Kidney (tissue), 13 donors: ENCODE measurements at regions not wholly inside any gene's neighbourhood (a gene's known extent, or its start where the extent isn't known, plus 50 kb on each side); places are given as distances from the start of the nearest gene placed in this dataset.

ENCODE experiments used
- DNase-seq, 5 donors: peaks; one replicate each; pipeline ENCODE4 v3.0.0-alpha.2; 2013 to 2020
- FAIRE-seq: peaks from 2 replicates; lab custom pipeline; 2012; peaks lifted over from hg19 to GRCh38; lab: Jason Lieb, UNC
- H3K27ac ChIP-seq, 2 donors: one replicate each; pipeline ENCODE4 v1.7.0; 2013; ENCODE audit warnings: low read depth in 2 of 2, low read length in 2 of 2, inconsistent platforms in 1 of 2
- H3K27me3 ChIP-seq: one replicate; pipeline ENCODE4 v1.7.1; 2013; ENCODE audit warnings: low read length, inconsistent platforms; ENCODE audit not compliant: control insufficient read depth, insufficient read depth
- H3K36me3 ChIP-seq, 3 donors: one replicate each; pipeline versions ENCODE4 v1.7.0 to v1.7.1; 2013; ENCODE audit warnings: low read length in 3 of 3, control low read depth in 1 of 3, inconsistent platforms in 1 of 3; ENCODE audit not compliant: insufficient read depth in 3 of 3, control insufficient read depth in 2 of 3
- H3K4me1 ChIP-seq, 3 donors: one replicate each; pipeline versions ENCODE4 v1.7.0 to v1.7.1; 2013; ENCODE audit warnings: low read length in 3 of 3, inconsistent platforms in 1 of 3, low read depth in 1 of 3; ENCODE audit not compliant: control insufficient read depth in 2 of 3, insufficient read depth in 2 of 3
- H3K4me3 ChIP-seq, 3 donors: one replicate each; pipeline versions ENCODE4 v1.7.0 to v1.8.1; 2013; ENCODE audit warnings: low read length in 3 of 3, control low read depth in 1 of 3, inconsistent platforms in 1 of 3
- H3K9ac ChIP-seq, 3 donors: one replicate each; pipeline versions ENCODE4 v1.7.0 to v1.7.1; 2013; ENCODE audit warnings: low read length in 3 of 3, control low read depth in 1 of 3, inconsistent platforms in 1 of 3
- H3K9me3 ChIP-seq, 3 donors: one replicate each; pipeline versions ENCODE4 v1.7.0 to v1.7.1; 2013; ENCODE audit warnings: low read length in 3 of 3, control low read depth in 1 of 3, inconsistent platforms in 1 of 3; ENCODE audit not compliant: control insufficient read depth in 2 of 3, insufficient read depth in 1 of 3
- intact Hi-C: fragments of 100-400 bp; cut with DNase I; formaldehyde crosslinking; loops from one replicate; pipeline ENCODE4 v1.11.1; 2022
- TF ChIP-seq, protein P1 (sequence below): IDR thresholded peaks from 3 replicates; pipeline ENCODE4 v1.5.1; 2012; ENCODE audit warnings: mild to moderate bottlenecking, moderate library complexity, borderline replicate concordance; ENCODE audit not compliant: insufficient read depth; ENCODE audit errors: extremely low read depth
- donor health status: control.
- donor health status: control.
- donor health status: control.
- donor health status: control.
- donor health status: control.
- donor health status: DM: yes; HTN: yes; CAD: no.
- donor health status: Normal renal cell carcinoma (clear cell type).

DNA sequence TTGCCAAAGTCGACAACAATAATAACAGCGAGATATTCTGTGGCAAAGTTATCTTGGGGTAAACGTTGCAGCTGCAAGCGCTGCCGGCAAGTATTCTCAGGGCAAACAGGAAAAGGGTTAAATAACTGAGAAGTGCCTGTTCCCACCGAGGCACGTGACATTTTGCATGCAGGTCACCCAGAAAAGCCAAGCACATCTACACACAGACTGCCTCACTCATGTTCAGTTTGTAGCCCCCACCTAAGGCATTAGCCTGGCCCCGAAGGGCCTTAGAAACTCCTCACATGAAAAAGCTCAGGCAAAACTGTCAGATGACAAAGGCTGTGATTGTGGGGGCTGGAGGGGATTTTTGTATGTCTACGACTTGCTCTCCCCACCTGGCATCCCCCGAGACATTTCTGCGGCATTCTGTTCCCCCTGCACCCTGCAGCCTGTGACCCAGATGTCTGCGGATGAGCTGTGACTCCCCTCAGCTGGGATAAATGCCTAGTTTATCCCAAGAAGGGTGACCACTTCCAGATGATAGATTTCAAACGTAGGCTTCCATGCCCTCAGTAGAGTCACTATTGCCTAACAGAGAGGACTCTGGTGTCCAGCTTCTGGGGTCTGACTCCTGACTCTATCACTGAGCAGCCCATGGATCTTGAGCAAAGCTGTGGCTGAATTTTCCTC is 215.2 kb upstream of the SIX2 start:
- intact Hi-C loops, result no loop called here
- DNase-seq, result no peak

DNA sequence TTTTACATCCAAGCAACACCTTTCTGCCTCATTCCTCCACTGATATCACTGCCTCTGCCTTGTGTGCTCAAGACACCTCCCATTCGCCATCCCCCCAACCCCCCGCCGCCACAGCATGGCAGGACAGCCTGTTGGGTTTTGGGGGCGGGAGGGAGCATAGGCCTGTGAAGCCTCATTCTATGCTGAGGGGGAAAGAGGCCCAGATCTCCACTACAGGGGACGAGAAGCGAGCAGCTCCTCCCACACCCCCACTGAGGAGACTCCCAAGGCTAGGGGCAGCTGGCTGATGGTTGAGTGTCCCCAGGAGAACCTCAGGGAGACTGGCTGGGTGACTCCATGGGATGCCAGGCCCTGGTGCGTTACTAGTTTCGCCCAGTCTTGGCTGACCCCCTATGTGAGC is 214.3 kb upstream of the SIX2 start:
- intact Hi-C loops, result no loop called here
- no peaks in the 10 kb centered on the region for H3K36me3 ChIP-seq
- no peak overlapping the region for H3K4me3 ChIP-seq
- TF ChIP-seq, protein P1, sequence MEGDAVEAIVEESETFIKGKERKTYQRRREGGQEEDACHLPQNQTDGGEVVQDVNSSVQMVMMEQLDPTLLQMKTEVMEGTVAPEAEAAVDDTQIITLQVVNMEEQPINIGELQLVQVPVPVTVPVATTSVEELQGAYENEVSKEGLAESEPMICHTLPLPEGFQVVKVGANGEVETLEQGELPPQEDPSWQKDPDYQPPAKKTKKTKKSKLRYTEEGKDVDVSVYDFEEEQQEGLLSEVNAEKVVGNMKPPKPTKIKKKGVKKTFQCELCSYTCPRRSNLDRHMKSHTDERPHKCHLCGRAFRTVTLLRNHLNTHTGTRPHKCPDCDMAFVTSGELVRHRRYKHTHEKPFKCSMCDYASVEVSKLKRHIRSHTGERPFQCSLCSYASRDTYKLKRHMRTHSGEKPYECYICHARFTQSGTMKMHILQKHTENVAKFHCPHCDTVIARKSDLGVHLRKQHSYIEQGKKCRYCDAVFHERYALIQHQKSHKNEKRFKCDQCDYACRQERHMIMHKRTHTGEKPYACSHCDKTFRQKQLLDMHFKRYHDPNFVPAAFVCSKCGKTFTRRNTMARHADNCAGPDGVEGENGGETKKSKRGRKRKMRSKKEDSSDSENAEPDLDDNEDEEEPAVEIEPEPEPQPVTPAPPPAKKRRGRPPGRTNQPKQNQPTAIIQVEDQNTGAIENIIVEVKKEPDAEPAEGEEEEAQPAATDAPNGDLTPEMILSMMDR, result no peak
- no peak overlapping the region for H3K27ac ChIP-seq
- DNase-seq (no peak), FAIRE-seq (no peak)
- H3K27me3 ChIP-seq, result no peaks in the 10 kb centered on the region
- H3K9me3 ChIP-seq, result no peaks in the 10 kb centered on the region
- no peaks in the 10 kb centered on the region for H3K4me1 ChIP-seq
- H3K9ac ChIP-seq, result no peak overlapping the region

More for the DNA sequence above, 215.2 kb upstream of the SIX2 start:
- FAIRE-seq, result no peak
- TF ChIP-seq, protein P1, result no peak
- no peaks in the 10 kb centered on the region for H3K36me3 ChIP-seq
- no peaks in the 10 kb centered on the region for H3K4me1 ChIP-seq
- H3K4me3 ChIP-seq, result no peak overlapping the region
- H3K27me3 ChIP-seq, result no peaks in the 10 kb centered on the region
- H3K9ac ChIP-seq, result no peak overlapping the region
- no peak overlapping the region for H3K27ac ChIP-seq
- H3K9me3 ChIP-seq, result no peaks in the 10 kb centered on the region

DNA sequence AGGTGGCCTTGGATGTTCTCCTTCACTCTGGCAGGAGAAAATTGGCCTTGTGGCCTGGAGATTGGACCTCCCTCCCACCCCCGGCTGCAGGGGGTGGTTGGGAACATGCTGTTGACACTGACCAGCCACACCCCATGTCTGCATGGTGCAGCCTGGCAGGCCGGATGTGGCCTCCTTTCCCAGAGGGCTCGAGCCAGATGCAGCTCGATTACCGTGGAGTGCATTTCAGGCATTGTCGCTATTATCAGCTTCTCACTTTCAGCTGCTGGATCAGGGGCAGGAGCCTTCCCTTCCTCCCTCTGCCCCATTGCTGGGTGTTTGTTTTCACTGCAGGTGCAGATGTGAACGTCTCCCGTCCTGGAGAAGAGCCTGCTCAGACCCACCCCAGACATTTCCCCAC is 211.0 kb upstream of the SIX2 start:
- no peak overlapping the region for H3K9ac ChIP-seq
- no peaks in the 10 kb centered on the region for H3K36me3 ChIP-seq
- no peak overlapping the region for H3K27ac ChIP-seq
- H3K4me1 ChIP-seq, result no peaks in the 10 kb centered on the region
- TF ChIP-seq, protein P1, result no peak
- H3K27me3 ChIP-seq, result no peaks in the 10 kb centered on the region
- DNase-seq (peak in 3 of 5 donors; percentile 16 to 38 (median 29)), FAIRE-seq (no peak)
- no peak overlapping the region for H3K4me3 ChIP-seq
- peaks cover 0 to 3% (median 0%) of the 10 kb centered on the region in 3 donors for H3K9me3 ChIP-seq
- intact Hi-C loops, result no loop called here
